Ishikawa (cell line): ENCODE measurements at regions not wholly inside any gene's neighbourhood (a gene's known extent, or its start where the extent isn't known, plus 50 kb on each side); places are given as distances from the start of the nearest gene placed in this dataset.

Source experiments
- CREB1 ChIP-seq: IDR thresholded peaks from 2 replicates; pipeline ENCODE4 v1.6.1; 2012; ENCODE audit warnings: low read depth
- FOXM1 ChIP-seq: IDR thresholded peaks from 2 replicates; pipeline ENCODE4 v1.6.1; 2012; ENCODE audit warnings: low read depth, borderline replicate concordance
- TEAD4 ChIP-seq: IDR thresholded peaks from 2 replicates; pipeline ENCODE4 v1.6.1; 2012
- YY1 ChIP-seq: IDR thresholded peaks from 2 replicates; pipeline ENCODE4 v1.6.1; 2012; ENCODE audit warnings: low read depth

DNA sequence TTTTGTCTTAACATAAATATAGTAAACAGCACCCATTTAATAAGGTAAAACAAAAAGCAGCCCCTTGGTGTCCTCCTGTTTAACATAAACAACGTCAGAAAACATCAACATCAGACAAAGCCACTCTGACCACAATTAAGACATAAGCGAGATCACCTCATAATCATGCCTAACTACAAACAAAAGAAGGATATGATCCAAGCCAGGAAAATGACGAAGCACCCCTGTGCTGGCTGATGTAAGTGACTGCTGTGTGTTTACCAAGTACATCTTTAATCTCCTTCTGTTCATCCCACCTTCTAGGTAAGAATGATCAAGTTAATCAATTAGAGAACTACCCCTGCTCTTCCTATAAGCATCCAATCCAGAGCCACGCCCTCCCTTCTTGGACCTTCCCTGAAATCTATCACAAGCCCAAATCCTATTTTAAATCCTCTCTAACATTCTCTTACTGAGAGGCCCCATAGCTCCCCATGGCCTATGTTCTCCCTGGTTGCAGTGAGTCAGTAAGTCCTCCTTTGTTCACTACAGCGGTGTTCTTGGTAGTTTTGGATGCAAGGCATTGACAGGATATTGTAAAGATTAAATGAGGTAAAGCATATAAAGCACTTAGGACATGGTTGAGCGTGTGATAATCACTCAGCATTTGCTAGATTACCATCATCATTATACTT is 424.2 kb downstream of the TSN start:
- no peak for TF ChIP-seq FOXM1
- no peak for TF ChIP-seq TEAD4
- no peak for TF ChIP-seq CREB1
- TF ChIP-seq YY1 = no peak
